Testis (tissue), 2 donors: ENCODE measurements at regions not wholly inside any gene's neighbourhood (a gene's known extent, or its start where the extent isn't known, plus 50 kb on each side); places are given as distances from the start of the nearest gene placed in this dataset.

Experiments used
- CTCF ChIP-seq, 3 experiments: fragments of 450-650 bp in 2 of 3; fragments of 200-600 bp in 1 of 3; sonication (generic) in 1 of 3; IDR thresholded peaks; one replicate each; pipeline ENCODE4 v1.5.1; 2016 to 2019; ENCODE audit warnings: antibody characterized with exemption in 3 of 3, mild to moderate bottlenecking in 2 of 3, moderate library complexity in 1 of 3
- POLR2A ChIP-seq: fragments of 450-650 bp; IDR thresholded peaks from one replicate; pipeline ENCODE4 v1.6.1; 2017; ENCODE audit warnings: antibody characterized with exemption, mild to moderate bottlenecking, moderate library complexity

GRCh38 chr4:17134100-17134499, 235.7 kb upstream of the LDB2 start:
- TF ChIP-seq CTCF (IDR thresholded peaks at IDR 0.05) (no peak), POLR2A (no peak)
